Esophagus squamous epithelium (tissue), 5 donors: ENCODE measurements at regions not wholly inside any gene's neighbourhood (a gene's known extent, or its start where the extent isn't known, plus 50 kb on each side); places are given as distances from the start of the nearest gene placed in this dataset.

ENCODE experiments used
- DNase-seq: peaks from one replicate; lab custom pipeline; 2025; lab: John Stamatoyannopoulos, UW
- H3K27ac ChIP-seq, 4 donors: fragments of 200-600 bp; sonication (generic); one replicate each; pipeline ENCODE4 v1.5.1; 2016 to 2019; ENCODE audit warnings: mild to moderate bottlenecking in 1 of 4
- H3K27me3 ChIP-seq, 4 donors: fragments of 200-600 bp; sonication (generic); 1 replicate in 3 of 4; 2 replicates in 1 of 4; pipeline versions ENCODE4 v1.5.1 to v1.6.0; 2017 to 2021; ENCODE audit warnings: antibody characterized with exemption in 1 of 4
- H3K36me3 ChIP-seq, 3 donors: fragments of 200-600 bp; sonication (generic); one replicate each; pipeline ENCODE4 v1.5.1; 2016 to 2019
- H3K4me1 ChIP-seq, 3 donors: fragments of 200-600 bp; sonication (generic); one replicate each; pipeline ENCODE4 v1.5.1; 2017 to 2019
- H3K4me3 ChIP-seq, 4 donors: fragments of 200-600 bp; sonication (generic); 1 replicate in 3 of 4; 2 replicates in 1 of 4; pipeline ENCODE4 v1.5.1; 2016 to 2019; ENCODE audit warnings: mild to moderate bottlenecking in 2 of 4, moderate library complexity in 1 of 4
- H3K9me3 ChIP-seq, 3 donors: fragments of 200-600 bp; sonication (generic); one replicate each; pipeline ENCODE4 v1.5.1; 2016 to 2019
- CTCF ChIP-seq, 6 experiments: fragments of 450-650 bp in 4 of 6; fragments of 200-600 bp in 2 of 6; sonication (generic) in 2 of 6; IDR thresholded peaks; one replicate each; pipeline ENCODE4 v1.5.1; 2016 to 2019; ENCODE audit warnings: antibody characterized with exemption in 6 of 6, mild to moderate bottlenecking in 4 of 6, moderate library complexity in 4 of 6
- POLR2A ChIP-seq, 4 donors: fragments of 450-650 bp; IDR thresholded peaks; one replicate each; pipeline ENCODE4 v1.6.1; 2017; ENCODE audit warnings: antibody characterized with exemption in 4 of 4, mild to moderate bottlenecking in 4 of 4, moderate library complexity in 3 of 4
- WGBS, 2 donors: methylation state at CpG; one replicate each; pipeline ENCODE4 v1.1.5; 2018; 5-methylcytosine and 5-hydroxymethylcytosine counted together
- intact Hi-C: fragments of 100-400 bp; cut with DNase I; formaldehyde crosslinking; loops from one replicate; pipeline ENCODE4 v1.15.0; 2022
- donor health status: DM: yes; HTN: yes; CAD: no.

- no peak for TF ChIP-seq CTCF (IDR thresholded peaks at IDR 0.05)
- no peak for TF ChIP-seq POLR2A (IDR thresholded peaks at IDR 0.05)
- Histone ChIP-seq H3K27ac (no peak overlapping the region), H3K4me1 (no peaks in the 10 kb centered on the region), H3K4me3 (no peak overlapping the region), H3K27me3 (peaks cover 0 to 5% (median 0%) of the 10 kb centered on the region in 4 donors), H3K9me3 (no peaks in the 10 kb centered on the region), H3K36me3 (no peaks in the 10 kb centered on the region)
- intact Hi-C loops, result no loop called here
- WGBS, 2 donors, result 79 to 96% methylated on average over 1 of the region's 1 CpG
- DNase-seq, result no peak
These were observed 365.2 kb upstream of the IGFBP7 start for GRCh38 chr4:57475424-57475823.

- intact Hi-C loops, result no loop called here
- Histone ChIP-seq H3K9me3 (no peaks in the 10 kb centered on the region), H3K4me3 (no peak overlapping the region), H3K27ac (no peak overlapping the region), H3K36me3 (no peaks in the 10 kb centered on the region), H3K4me1 (peaks cover 0 to 6% (median 0%) of the 10 kb centered on the region in 3 donors), H3K27me3 (peaks cover 0 to 26% (median 0%) of the 10 kb centered on the region in 4 donors)
- DNase-seq, result no peak
- 79 to 84% methylated on average over 6 of the region's 6 CpGs for WGBS, 2 donors
- TF ChIP-seq CTCF (IDR thresholded peaks at IDR 0.05) (no peak), POLR2A (IDR thresholded peaks at IDR 0.05) (no peak)
These were observed 355.3 kb upstream of the IGFBP7 start for GRCh38 chr4:57465321-57466056.

- intact Hi-C loops, result no loop called here
- 13 to 25% methylated on average over 1 of the region's 1 CpG for WGBS, 2 donors
- H3K9me3 ChIP-seq, result no peaks in the 10 kb centered on the region
These were observed 352.7 kb upstream of the IGFBP7 start for GRCh38 chr4:57462843-57463242.

GRCh38 chr4:57460967-57461366, 350.8 kb upstream of the IGFBP7 start:
- Histone ChIP-seq H3K27ac (no peak overlapping the region), H3K4me3 (no peak overlapping the region), H3K36me3 (no peaks in the 10 kb centered on the region), H3K27me3 (peaks cover 0 to 38% (median 0%) of the 10 kb centered on the region in 4 donors), H3K9me3 (no peaks in the 10 kb centered on the region), H3K4me1 (peaks cover 0 to 6% (median 0%) of the 10 kb centered on the region in 3 donors)
- intact Hi-C loops, result no loop called here
- TF ChIP-seq CTCF (IDR thresholded peaks at IDR 0.05) (no peak), POLR2A (IDR thresholded peaks at IDR 0.05) (no peak)
- WGBS, 2 donors, result 52 to 65% methylated on average over 1 of the region's 1 CpG
- no peak for DNase-seq

More at GRCh38 chr4:57462843-57463242, 352.7 kb upstream of the IGFBP7 start:
- Histone ChIP-seq H3K36me3 (no peaks in the 10 kb centered on the region), H3K27me3 (peaks cover 0 to 38% (median 0%) of the 10 kb centered on the region in 4 donors), H3K4me3 (no peak overlapping the region), H3K4me1 (peaks cover 0 to 6% (median 0%) of the 10 kb centered on the region in 3 donors), H3K27ac (no peak overlapping the region)
- TF ChIP-seq POLR2A (IDR thresholded peaks at IDR 0.05) (no peak), CTCF (IDR thresholded peaks at IDR 0.05) (no peak)
- DNase-seq, result no peak

- DNase-seq, result no peak
- intact Hi-C loops, result no loop called here
- Histone ChIP-seq H3K27ac (no peak overlapping the region), H3K4me1 (no peaks in the 10 kb centered on the region), H3K4me3 (no peak overlapping the region), H3K36me3 (no peaks in the 10 kb centered on the region), H3K9me3 (no peaks in the 10 kb centered on the region), H3K27me3 (no peaks in the 10 kb centered on the region)
- WGBS, 2 donors, result 41 to 43% methylated on average over 2 of the region's 2 CpGs
- no peak for TF ChIP-seq POLR2A (IDR thresholded peaks at IDR 0.05)
- no peak for TF ChIP-seq CTCF (IDR thresholded peaks at IDR 0.05)
These were observed 338.7 kb upstream of the IGFBP7 start for GRCh38 chr4:57448901-57449300.
